Pulmonary artery endothelial cell (primary cell): ENCODE measurements at regions not wholly inside any gene's neighbourhood (a gene's known extent, or its start where the extent isn't known, plus 50 kb on each side); places are given as distances from the start of the nearest gene placed in this dataset.

Experiments
- DNase-seq: peaks from one replicate; pipeline ENCODE4 v3.0.0-alpha.2; 2011; ENCODE audit warnings: low read depth, low spot score

DNA sequence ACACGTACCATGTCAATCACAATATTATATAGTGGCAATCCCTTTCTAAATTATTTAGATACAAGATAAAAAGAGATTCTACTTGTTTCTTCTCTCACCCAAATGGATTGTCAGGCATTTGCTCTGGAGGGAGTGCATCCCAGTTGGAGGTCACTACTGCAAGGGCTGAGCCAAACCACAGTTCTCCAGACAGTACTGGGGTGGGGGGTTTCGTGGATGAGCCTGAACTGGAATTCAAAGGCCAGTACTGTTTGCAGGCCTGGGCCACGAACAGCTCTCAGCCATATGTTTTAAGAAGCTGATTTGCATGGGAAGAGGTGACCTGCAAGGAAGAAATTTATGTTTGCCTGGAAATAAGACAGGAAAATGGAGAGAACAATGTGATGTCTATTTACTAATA is 314.9 kb downstream of the PMP22 start:
- DNase-seq = no peak

DNA sequence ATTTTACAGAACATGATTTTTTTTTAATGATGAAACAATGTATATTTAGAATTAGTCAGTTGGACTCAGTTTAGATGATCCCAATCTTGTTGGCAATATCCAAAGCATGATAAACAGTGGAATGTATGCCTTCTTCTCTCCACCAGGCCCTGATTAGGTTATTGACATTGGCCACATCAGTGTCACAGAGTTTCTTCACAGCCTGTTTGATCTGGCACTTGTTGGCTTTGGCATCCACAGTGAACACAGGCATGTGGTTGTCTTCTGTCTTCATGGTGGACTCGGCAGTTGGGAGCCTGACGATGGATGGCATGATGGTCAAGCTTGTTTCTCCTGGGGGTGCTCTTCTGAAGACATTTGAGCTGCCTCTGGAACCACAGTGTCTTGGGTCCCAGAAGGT is 317.5 kb downstream of the PMP22 start:
- no peak for DNase-seq

DNA sequence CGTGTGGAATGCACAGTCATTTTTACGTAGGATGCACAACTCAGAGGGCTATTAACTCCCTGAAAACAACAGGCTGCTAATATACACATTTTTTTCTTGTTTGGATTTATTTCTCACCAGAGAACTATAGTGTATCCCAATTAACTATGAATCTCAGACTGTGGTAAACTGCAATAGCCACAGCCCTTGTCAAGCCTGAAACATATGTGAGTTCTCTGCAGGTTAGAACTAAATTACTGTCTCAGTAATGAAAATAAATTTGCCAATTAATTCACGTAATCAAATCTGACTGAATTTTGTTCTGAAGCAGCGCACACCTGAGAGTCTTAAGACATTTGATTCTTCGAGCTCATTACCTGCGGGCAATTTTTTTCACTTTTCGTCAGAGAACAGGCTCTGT is 318.6 kb downstream of the PMP22 start:
- DNase-seq = no peak

DNA sequence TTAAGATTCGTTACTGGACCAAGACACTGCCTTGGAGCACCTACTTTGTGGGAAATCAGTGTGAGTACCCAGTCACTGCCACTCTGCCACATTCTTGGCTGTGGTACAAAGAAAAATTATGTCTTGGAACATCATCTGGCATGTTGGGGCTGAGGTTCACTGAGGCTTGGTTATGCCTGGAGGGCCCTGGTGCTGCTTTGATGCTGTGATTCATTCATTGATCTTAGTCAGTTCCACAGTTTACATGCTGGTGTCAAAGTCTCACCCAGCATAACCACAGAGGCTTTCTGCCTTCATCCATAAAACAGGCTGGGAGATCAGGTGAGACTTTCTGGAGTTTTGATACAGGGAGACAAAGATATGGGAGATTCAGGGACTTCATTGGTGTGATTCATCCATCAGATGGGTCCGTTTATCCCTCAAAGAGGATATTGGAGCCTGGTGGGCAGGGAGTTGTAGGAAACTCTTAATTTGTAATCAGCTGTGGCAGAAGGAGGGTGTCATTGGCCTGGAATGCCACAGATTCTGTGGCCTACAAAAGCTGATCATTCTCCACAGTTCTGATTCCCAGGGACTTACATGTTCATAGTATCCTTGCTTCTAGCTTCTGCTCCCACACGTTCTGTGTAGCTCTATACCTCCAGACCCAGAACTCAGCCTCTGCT is 322.5 kb downstream of the PMP22 start:
- no peak for DNase-seq

DNA sequence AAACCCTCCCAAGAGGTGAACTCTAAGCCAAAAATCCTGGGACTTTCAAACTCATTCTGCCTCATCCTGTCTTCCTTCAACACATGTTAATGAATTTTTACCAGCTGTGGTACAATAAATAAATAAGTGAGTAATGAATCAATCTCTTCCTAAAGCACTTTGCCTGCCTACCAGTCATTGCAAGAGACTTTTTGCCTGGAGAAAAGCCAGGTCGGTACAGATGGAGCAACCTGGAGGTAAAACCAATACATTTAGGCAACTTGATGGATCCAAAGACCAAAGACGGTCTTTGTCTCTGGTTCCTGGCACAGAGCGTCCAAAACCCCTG is 324.2 kb downstream of the PMP22 start:
- DNase-seq = no peak

DNA sequence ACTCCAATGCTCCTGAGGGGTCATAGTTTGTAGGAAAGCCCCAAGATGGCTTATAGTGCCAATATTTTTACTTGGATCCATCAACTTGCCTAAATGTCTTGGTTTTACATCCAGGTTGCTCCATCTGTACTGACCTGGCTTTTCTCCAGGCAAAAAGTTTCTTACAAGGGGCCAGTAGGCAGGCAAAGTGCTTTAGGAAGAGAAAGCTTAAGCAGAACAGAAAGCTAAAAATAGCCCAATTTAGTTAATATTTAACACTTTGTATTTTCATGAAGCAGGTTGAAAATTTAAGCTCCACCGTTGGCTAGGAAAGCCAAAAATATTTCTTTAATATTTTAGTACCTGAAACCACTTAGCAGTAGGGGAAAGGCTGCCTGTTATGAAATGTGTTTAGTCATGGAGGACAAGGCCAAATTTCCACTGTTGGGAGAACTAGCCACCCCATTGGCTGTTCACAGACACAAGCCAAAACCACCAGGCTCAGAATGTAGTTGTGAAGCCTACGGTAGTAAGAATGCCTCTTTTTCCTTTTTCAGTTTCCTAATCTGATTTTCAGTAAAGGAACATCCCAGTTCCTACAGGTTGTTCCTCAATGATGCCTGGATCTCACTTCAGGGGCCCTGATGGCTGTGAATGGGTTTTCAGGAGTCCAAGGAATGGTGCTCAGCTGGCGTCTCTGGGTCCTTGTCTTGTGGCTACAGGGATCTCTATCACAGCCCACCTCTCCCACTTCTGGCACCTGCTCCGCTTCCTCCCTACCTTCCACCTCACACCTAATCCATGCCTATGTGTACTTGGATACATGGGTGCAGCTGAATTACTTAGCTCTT is 324.8 kb downstream of the PMP22 start:
- no peak for DNase-seq

DNA sequence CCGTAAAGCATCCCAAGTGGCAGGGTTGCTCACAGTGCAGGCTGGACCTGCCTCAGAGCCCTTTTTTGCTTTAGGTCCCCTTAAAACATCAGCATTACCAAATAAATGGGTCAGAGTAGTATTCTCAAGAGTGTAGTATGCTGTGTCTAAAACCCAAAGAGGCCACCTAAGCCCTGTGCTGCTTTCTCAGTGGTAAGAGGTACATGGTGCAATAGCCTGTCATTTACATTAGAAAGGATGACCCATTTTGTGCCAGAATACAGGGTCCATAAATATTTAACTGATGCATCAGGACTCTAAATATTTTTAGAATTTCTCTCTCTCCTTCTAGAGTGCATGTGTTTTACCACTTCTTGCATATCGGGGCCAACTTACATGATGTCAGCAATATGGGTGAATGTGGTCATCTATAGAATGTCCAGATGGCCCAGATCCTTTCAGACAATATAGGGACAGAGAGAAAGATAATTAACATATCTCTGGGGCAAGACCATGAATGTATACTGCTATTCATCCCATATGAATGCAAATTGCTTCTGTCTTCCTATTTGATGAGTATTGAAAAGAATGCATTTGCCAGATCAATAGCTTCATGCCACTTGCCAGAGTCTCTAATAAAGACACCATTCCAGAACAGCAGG is 329.2 kb downstream of the PMP22 start:
- no peak for DNase-seq

DNA sequence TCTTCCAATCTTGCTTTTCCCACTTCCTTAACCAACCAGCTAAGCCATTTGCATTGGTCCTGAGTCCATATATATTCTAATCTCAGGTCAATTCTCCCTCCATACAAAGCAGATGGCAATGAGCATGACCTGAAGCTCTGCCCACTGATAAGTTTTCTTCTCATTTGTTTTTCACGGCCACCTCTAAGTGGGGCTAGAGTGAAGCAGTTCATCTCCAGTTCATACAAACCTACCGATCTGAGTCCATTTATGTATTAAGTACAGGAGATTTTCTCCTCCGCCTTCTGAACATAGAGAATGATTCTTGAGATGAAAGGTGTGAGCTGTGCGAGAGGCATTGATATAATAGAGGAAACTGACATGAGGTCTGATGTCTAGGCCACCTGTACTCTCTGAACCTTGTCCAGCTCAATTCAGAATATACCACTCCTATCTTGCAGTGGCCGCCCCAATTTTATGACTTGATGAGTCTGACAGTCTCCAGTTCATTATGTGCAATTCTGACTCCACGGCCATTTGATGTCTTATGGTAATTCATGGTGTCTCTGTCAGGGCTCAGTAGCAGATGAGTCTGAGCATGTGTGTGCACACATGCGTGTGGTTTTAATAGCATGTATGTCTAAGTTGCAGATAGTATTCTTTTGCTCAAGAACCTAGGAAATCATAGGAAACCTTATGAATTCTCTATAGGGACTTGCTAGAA is 329.8 kb downstream of the PMP22 start:
- DNase-seq = no peak

DNA sequence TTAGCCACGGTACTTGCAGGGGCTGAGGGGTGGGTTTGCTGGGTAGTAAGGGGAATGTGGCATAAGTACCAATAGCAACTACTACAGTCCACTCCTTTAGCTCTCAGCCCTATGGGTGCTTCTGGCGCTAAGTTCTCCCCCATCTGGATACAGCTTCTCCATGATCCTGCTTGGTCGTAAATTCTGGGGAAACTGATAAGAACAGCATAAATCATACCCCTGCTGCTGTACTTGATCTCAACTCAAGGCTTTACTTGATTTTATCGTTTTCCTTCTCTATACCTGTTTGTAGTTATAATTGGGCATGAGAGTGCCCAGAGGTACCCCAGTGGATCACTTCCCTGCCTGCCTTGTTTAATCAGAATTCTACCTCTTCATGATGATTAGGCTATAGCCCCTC is 331.4 kb downstream of the PMP22 start:
- no peak for DNase-seq

DNA sequence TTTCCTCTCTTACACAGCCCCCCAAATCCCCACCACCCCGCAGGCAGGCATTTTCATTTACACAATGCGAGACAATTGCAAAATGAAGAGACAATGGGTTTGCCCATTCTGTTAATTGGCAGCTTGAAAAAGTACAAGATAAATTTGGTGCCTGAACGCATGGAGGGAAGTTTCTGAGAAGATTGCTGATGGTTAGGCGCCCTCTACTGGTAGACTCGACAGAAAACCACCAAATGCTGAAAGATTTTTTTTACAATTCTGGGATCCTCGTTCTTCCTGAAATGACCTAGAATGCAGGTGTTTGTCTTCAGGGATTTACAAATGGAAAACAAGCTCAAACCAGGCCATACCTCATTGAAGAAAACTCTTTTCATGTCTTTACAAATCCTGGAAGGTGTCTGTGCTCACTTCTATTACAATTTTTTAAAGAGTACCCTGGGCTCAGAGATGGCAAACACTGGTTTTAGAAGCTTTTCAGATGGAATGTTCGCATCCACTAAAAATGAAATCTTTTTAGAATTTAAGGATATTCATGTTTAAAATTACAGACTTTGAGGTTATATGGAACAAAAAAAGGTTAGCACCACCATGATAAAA is 338.5 kb downstream of the PMP22 start:
- DNase-seq = peak; percentile 2

DNA sequence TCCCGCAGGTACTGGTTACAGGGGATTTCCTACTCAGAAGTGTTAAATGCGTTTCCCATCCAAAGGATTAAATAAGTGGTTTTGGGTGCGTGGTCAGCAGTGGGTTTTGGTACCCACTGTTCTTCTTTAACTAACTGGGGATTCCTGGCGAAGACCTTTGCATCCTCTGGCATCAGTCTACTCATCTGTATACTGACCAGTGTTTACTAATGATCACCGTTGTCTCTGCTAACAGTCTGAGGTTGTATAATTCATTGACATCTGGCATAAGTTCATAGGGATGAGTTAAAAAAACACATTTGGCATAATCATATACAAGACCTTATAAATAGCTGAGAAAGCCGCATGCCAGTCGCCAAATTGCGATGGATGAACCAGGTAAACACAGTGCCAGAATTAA is 339.1 kb downstream of the PMP22 start:
- no peak for DNase-seq

DNA sequence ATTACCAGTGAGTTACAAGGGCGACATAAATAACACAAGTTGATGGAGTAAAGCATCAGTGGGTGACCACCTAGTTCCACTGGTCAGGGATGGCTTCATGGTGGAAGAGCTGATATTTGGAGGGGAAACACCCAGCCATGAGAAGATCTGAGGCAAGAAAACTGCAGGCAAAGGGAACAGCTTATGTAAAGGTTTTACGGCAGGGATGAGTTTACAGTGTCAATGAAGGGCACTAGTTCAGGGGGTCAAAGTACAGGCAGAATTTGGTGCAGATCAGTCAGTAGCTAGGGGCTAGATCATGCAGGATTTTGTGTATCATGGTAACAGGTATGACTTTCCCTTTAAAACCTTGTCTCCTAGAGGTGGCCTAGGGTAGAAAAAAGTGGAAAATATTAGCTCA is 339.6 kb downstream of the PMP22 start:
- no peak for DNase-seq

DNA sequence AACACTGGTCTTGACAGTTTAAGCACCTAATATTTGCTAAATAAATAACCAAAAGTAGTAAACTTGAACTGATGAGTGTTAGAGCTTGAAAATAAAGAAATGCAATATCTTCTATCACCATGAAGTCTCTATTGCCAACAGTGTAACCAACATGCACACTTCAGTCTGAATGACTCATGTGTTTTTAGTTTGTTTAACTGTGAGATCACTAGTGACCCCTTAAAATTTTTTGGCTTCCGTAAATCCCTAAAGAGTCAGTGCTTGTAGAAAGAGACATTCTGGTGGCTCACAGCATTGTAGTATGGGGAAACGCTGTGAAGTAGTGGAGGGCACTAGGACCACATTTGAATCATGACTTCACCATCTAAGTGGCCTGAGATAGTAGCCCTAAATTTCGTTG is 341.1 kb downstream of the PMP22 start:
- no peak for DNase-seq

DNA sequence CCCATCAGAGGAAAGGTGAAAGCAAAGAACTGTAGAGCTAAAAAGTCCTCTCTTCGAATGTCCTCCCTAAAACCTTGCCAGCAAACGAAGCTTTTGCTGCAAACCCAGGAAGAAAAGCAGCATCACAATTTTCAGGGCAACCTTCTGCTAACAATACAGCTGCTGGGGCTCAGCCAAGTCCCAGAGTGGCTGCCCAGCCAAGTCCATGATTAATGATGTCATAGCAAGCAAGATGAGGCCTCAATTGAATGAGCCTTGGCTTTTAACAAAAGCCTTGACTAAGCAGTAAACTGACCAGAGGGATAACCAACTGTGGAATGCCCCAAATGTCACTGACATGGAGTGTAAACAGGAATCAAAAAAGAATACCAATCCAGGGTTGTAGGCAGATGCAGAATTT is 342.7 kb downstream of the PMP22 start:
- no peak for DNase-seq

DNA sequence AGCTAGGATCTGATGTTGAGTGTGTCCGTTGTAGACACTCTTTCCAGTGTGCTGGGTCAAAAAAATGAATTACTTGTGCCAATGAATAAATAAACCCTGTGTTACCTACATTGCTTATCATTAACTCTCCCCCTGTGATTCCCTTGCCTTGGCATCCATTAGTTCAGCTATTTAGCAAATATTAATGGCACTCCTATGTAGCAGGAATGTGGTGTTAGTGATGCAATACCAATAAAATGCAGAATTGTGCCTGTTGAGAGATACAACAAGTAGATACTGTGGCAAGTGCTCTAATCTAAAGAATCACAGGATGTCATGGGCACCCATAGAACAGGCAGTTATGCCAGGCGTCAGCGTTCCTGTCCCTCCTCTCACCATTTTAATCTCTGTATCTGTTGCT is 343.2 kb downstream of the PMP22 start:
- no peak for DNase-seq

DNA sequence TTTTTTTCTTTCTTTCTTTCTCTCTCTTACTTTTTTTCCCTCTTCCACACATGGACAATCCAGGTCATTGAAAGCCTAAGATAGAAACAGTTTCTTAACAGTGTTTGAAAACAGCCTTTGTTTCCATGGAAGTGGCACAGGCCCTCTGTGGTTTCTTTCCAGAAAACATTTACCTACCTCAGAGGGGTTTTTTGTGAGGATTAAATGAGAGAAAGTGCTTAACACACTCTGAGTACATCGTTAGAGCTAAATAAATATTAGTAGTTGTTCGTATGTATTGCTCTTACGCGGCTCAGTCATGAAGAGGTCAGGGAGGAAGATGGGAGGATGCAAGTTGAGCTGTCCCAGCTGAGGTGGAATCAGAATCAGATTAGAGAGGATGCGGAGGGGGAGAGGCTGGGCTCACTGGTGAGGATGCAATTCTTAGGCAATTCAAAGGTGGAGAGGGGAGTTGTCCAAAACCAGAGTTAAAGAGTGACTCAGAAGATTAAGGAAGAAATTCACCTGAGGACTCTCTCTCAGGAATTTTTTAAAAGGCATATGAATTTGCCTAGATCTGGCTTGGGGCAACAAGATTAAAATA is 345.4 kb downstream of the PMP22 start:
- DNase-seq = no peak

DNA sequence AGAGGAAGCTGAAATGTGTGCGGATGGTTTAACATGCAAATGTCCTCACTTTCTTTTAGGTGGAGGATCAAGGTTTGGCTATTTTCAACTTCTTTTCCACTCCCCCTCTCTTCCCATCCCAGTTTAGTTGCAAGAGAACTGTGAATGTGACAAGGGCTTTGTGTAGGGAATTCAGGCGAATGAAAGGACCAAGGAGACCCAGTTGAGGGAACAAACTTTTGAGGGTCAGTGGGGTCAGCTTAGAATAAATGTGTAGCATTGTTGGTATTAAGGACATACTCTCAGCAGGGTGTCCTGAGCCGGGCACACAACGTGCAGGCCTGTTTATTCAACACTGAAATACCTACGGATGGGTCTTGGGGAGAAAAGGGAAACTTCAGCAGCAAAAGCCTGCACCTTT is 346.0 kb downstream of the PMP22 start:
- DNase-seq = no peak

DNA sequence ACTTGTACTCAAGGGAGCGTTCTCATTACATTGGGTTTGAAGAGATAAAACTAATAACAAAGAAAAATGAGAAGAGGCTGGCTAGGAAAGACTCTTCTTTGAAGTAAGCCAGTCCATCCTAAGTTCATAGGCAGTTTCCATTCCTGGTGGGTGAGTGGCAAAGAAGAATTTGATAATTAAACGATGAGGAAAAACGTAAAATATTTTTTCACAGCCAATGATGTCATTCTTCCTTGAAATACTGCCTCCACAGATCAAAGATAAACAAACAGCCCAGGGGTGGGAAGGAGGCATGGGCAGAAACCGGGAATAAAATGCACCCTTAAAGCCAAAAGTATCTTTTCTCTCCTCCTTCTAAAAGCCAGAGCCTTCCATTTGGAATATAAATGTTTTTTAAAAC is 346.6 kb downstream of the PMP22 start:
- no peak for DNase-seq

DNA sequence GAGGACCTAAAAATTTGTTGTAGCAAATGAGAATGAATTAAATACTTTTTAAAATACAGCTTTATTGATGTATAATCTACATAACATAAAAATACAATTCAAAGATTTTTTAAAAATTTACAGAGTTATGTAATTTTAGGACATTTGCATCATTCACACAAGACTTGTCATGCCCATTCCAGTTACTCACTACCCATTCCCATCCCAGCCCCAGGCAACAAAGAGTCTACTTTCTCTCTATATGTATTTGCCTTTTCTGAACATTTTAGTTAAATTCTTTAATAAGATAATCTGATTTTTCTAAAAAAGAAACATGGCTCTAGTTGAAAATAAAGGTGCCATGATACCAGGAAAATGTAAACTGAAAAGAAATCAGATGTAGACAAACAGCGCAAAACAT is 354.2 kb downstream of the PMP22 start:
- no peak for DNase-seq

DNA sequence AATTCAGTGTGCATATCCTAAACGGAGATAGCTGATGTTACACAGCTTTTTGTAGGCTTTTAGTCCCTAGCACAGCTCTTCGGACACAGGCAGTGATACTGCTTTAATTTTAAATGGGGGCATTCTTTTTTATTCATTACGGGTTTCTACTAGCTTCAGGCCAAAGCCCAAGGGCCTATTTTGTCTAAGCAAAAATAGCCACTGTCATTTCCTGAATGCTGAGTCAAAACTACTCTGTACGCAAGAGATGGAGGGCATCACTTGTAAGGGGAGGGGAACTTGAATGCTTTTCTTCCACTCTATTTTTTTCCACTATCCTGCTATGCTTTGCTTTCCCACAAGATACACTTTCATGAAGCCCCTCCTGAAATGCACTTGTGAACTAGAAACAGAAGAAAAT is 360.7 kb downstream of the PMP22 start:
- no peak for DNase-seq

DNA sequence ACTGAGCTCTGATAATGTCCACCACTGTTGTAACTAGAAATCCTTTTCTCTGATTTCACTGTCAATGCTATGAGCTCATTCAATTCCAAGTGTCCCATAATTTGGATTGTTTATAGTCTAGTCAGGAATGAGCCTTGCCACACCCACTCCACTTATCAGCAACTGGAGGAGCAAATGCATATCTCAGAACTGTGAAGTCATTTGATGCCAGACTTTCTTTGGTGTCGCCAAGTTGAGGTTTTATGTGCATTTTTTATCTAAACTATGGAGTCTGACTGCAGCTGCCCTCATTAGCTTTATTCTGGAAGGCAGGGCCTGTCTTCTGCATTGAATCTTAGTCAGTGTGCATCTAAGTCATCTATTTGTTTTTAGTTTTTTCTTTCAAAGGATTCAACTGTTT is 361.3 kb downstream of the PMP22 start:
- DNase-seq = no peak

DNA sequence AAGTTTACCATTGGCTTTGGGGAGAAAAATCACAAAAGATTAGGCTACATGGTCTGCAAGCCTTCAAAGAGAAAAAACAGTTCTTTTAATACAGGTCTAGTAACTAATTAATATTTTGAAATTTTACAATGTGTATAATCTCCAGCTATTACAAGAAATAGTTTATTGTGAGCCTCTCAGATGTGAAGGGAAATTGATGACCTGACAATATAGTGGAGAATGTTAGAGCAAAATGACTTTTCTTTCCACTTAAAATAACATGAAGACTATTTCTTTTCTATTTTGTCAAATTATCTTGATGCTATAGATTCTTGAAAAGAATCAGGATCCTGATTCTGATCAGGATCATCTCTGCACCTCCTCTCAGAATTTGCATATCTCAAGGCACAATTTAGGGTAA is 362.3 kb downstream of the PMP22 start:
- DNase-seq = no peak
